Type B pancreatic cell (in vitro differentiated cells): ENCODE measurements at regions not wholly inside any gene's neighbourhood (a gene's known extent, or its start where the extent isn't known, plus 50 kb on each side); places are given as distances from the start of the nearest gene placed in this dataset.

Experiments
- DNase-seq: peaks from one replicate; pipeline ENCODE4 v3.0.0; 2021; ENCODE audit warnings: mixed read lengths; ENCODE audit not compliant: unreplicated experiment; ENCODE audit errors: extremely low spot score
- H3K27ac Mint-ChIP-seq: 2 replicates; pipeline ENCODE4 v1.8.0; 2021; ENCODE audit warnings: mild to moderate bottlenecking, mixed read lengths
- H3K27me3 Mint-ChIP-seq: 2 replicates; pipeline ENCODE4 v1.8.0; 2021; ENCODE audit warnings: mixed read lengths
- H3K36me3 Mint-ChIP-seq: 2 replicates; pipeline ENCODE4 v1.8.0; 2021; ENCODE audit warnings: mixed read lengths
- H3K4me1 Mint-ChIP-seq: one replicate; pipeline ENCODE4 v1.8.0; 2021; ENCODE audit warnings: mixed read lengths; ENCODE audit not compliant: unreplicated experiment
- H3K4me3 Mint-ChIP-seq: 2 replicates; pipeline ENCODE4 v1.8.0; 2021; ENCODE audit warnings: mild to moderate bottlenecking, mixed read lengths
- H3K9me3 Mint-ChIP-seq: 2 replicates; pipeline ENCODE4 v1.8.0; 2021; ENCODE audit warnings: mixed read lengths
- TF ChIP-seq, protein P1 (sequence below): fragments of 200-600 bp; sonication (generic); conservative IDR thresholded peaks from 2 replicates; pipeline ENCODE4 v1.5.0; 2021; ENCODE audit warnings: antibody characterized with exemption, mild to moderate bottlenecking

DNA sequence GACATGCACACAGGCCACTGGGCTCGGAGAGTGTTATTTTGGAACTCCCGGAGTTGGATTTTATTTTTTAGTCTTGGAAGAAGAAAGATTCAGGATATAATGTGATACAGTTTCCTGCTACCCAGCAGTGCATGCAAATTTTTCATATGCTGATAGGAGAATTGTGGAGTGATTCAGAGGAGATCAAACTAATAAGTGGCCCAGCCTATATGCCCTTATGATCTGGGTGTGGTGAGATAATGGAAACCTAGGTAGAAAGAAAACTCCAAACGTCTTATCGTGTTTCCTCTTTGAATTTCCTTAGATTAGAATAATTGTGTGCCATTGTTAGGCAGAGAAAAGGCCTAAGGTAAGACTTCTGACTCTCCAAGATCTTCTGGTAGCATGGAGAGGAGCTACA, 401.2 kb upstream of the BTBD3 start:
- H3K9me3 Mint-ChIP-seq, result no peaks in the 10 kb centered on the region
- TF ChIP-seq, protein P1, sequence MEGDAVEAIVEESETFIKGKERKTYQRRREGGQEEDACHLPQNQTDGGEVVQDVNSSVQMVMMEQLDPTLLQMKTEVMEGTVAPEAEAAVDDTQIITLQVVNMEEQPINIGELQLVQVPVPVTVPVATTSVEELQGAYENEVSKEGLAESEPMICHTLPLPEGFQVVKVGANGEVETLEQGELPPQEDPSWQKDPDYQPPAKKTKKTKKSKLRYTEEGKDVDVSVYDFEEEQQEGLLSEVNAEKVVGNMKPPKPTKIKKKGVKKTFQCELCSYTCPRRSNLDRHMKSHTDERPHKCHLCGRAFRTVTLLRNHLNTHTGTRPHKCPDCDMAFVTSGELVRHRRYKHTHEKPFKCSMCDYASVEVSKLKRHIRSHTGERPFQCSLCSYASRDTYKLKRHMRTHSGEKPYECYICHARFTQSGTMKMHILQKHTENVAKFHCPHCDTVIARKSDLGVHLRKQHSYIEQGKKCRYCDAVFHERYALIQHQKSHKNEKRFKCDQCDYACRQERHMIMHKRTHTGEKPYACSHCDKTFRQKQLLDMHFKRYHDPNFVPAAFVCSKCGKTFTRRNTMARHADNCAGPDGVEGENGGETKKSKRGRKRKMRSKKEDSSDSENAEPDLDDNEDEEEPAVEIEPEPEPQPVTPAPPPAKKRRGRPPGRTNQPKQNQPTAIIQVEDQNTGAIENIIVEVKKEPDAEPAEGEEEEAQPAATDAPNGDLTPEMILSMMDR, result no peak
- DNase-seq, result no peak
- no peak overlapping the region for H3K27ac Mint-ChIP-seq
- no peaks in the 10 kb centered on the region for H3K4me1 Mint-ChIP-seq
- no peak overlapping the region for H3K4me3 Mint-ChIP-seq
- peaks cover 4% of the 10 kb centered on the region for H3K27me3 Mint-ChIP-seq
- H3K36me3 Mint-ChIP-seq, result no peaks in the 10 kb centered on the region

DNA sequence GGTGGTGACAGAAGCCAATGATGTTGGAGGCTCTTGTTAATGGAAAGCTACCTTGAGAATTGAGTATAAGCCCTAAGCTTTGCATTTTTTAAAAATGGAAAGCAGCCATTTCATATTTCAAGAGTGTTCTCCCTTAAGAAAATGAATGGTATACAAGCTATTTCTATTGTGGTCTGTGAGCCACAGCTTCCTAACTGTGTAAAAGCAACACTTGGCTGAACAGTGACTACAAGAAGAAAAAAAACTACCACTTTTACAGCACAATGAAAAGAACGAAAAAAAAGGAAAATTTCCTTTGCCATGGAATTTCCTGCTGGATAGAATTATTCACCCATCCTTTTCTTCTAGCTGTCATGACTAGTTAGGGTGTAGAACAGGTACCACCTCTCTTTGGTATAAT, 397.1 kb upstream of the BTBD3 start:
- no peak overlapping the region for H3K4me3 Mint-ChIP-seq
- peaks cover 6% of the 10 kb centered on the region for H3K9me3 Mint-ChIP-seq
- no peaks in the 10 kb centered on the region for H3K4me1 Mint-ChIP-seq
- H3K27me3 Mint-ChIP-seq, result peaks cover 6% of the 10 kb centered on the region
- TF ChIP-seq, protein P1, result no peak
- DNase-seq, result no peak
- H3K36me3 Mint-ChIP-seq, result no peaks in the 10 kb centered on the region
- no peak overlapping the region for H3K27ac Mint-ChIP-seq

DNA sequence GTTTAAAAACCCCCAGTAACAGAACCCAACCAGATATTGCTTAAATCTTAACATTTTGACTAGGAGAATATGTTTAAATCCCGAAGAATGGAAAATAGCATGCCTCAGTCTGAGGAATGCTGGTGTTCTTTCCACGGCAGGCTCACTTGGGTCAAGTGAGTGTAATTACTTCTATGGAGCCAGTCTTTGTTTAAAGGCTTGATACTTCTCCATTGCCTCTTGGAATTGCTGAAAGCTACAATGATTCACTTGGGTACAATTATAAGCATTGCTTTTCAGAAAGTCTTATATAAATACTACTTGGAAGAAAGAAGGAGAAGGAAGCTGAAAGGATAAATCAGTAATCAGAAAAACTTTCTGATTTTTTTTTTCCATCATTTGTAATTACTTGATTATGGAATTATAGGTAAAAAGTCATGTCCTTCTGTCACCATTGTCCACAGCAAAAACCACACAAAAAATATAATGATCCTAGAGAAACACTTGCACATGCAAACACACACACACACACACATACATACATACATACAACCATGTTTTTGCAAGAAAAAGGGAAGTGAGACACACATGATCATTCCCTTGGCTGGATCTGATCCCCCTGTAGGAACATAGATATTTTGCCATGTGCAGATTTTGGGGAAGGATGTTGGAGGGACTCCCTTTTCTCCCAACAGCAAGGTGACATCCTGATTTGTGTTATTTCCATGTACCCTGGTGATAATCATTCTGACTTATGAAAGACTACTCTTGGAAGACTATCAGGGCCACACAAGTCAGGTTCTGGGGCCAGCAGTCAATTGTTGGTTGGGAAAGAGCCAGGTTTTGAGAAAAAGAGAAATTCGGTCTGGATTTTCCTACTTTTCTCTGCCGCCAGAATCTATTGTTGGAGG, 396.0 kb upstream of the BTBD3 start:
- H3K4me1 Mint-ChIP-seq, result no peaks in the 10 kb centered on the region
- DNase-seq, result no peak
- H3K27ac Mint-ChIP-seq, result no peak overlapping the region
- H3K27me3 Mint-ChIP-seq, result peaks cover 6% of the 10 kb centered on the region
- H3K4me3 Mint-ChIP-seq, result no peak overlapping the region
- H3K36me3 Mint-ChIP-seq, result no peaks in the 10 kb centered on the region
- TF ChIP-seq, protein P1, result no peak
- peaks cover 6% of the 10 kb centered on the region for H3K9me3 Mint-ChIP-seq

DNA sequence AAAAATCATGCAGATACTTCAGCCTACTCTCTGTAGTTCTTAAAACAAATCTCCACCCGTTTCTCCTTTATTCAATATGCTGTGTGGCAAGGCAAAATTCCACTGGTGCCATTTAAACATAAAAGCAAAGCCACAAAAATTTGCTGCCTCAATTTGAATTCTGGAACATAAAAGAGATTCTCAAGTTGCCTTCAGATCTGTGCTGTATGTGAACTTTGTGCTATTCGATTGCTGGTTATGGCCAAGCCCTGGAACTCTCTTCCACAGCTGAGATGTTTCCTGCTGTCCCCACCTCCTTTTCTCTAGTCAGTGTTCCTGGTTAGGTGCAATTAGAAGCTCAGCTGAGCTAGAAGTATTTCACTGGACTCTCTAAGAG, 395.3 kb upstream of the BTBD3 start:
- DNase-seq, result no peak
- Mint-ChIP-seq H3K27me3 (peaks cover 6% of the 10 kb centered on the region), H3K4me1 (no peaks in the 10 kb centered on the region), H3K36me3 (no peaks in the 10 kb centered on the region), H3K9me3 (peaks cover 6% of the 10 kb centered on the region), H3K27ac (no peak overlapping the region), H3K4me3 (no peak overlapping the region)
- TF ChIP-seq, protein P1, result no peak

DNA sequence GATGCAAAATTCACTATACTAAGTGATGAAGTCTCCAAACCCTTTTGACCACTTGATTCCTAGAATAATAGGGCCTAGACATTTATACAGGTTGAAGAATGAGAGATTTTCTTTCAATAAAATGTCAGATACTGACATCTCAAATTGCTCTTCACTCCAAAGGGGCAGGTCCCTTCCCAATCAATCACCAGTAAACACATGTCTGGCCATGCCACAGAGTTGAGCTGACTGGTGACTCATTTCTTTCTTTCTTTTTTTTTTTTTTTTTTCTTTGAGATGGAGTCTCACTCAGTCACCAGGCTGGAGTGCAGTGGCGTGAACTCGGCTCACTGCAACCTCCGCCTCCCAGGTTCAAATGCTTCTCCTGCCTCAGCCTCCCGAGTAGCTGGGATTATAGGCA, 388.6 kb upstream of the BTBD3 start:
- DNase-seq, result no peak
- peaks cover 6% of the 10 kb centered on the region for H3K9me3 Mint-ChIP-seq
- H3K27ac Mint-ChIP-seq, result no peak overlapping the region
- no peak overlapping the region for H3K4me3 Mint-ChIP-seq
- no peaks in the 10 kb centered on the region for H3K36me3 Mint-ChIP-seq
- no peaks in the 10 kb centered on the region for H3K27me3 Mint-ChIP-seq
- TF ChIP-seq, protein P1, result no peak
- H3K4me1 Mint-ChIP-seq, result no peaks in the 10 kb centered on the region
